CD4-positive, alpha-beta T cell treated with Interleukin-1 beta for 1 hour (primary cell): ENCODE measurements at regions not wholly inside any gene's neighbourhood (a gene's known extent, or its start where the extent isn't known, plus 50 kb on each side); places are given as distances from the start of the nearest gene placed in this dataset.

Experiments
- DNase-seq, 2 donors: peaks; one replicate each; pipeline ENCODE4 v3.0.0-alpha.2; 2020 to 2022

DNA sequence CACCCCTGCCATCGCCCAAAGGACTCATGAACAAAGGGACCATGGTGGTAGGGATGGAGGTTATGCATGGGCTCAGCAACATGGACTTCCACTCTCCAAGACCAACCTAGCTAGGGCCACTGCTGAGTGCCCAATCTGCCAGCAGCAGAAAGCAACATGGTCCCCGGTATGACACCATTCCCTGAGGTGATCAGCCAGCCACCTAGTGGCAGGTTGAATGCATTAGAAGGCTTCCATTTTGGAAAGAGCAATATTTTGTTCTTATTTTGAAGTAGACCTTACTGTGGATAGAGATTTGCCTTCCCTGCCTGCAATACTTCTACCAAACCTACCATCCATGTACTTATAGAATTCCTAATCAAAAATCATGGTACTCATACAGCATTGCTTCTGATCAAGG lies 99.8 kb downstream of the METTL4 start:
- DNase-seq, result no peak

DNA sequence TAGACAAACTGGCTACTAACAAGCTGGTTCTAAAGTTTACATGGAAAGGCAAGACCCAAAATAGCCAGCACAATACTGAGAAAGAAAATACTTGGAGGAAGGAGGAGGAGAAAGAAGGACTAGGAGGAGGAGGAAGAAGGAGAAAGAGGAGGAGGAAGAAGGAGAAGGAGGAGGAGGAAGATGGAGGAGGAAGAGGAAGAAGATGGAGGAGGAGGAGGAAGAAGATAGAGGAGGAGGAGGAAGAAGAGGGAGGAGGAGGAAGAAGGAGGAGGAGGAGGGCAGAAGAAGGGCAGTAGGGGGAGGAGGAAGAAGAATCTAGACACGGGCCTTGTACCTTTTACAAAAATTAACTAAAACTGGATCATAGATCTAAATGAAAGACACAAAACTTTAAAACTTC lies 92.6 kb downstream of the METTL4 start:
- DNase-seq, result no peak

DNA sequence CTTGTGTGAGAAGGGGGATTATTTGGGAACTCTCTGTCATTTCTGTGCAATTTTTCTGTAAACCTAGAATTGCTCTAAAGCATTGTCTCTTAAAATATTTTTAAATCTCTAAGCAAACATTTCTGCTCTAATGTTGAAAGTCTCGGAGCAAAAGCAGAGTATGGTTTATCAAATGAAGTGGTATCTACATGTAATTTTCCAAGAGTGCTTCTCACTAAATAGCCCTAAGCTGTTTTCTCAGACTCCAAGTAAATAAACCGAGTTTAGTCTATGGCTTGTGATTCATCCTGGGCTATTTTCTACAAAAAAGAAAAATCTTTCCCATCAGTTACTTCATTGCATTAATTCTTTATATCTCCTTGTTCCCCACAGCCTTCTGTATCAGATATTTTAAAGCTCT lies 90.8 kb downstream of the METTL4 start:
- DNase-seq, result no peak

DNA sequence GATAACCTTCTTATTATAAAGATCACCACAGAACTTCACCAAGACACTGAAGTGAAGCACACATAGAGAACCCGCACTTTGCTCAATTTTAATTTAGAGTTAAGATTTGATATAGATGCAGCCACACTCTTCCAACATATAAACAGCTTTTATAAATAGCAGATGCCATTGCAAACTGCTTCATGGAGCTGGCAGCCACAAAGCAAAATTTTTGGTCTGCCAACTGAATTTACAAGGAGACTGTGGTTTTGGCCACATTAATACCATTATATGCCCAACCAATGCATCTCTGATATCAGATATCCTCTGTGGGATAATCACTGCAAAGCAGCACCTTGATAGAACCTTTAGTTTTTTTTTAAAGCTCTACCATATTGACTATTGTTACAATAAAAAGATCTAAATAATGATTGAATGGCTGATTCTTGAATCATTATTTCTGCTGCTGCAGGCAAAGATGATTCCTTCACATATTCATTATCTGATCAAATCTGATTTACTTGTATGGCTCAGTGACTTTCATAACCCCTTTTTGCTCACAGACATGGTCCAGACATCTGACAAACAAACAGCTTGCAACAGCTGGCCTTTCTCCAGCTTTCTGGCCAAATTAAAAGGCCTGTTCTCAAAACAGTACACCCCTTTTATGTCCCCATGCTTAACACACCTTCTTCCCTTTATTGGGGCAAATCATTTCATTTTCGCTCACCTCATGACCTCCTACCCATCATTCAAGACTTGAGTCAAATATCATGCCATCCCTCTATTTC lies 88.4 kb downstream of the METTL4 start:
- no peak for DNase-seq

DNA sequence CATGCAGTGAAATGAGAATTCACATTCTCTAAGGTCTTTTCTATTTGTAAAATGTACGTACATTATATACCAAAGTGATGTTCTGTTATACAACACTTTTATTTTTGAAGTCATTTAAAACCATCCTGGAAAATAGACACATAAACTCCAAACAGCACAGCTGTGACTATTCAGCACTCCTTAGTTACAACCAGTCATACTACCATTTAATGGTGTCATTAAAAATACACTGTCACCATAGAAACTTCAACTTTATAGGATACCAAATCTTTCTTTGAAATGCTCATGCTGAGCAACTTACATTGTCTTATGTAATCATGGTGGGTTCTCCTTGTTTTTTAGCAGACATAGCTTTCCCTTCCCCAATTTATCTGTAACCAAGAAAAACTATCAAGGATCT lies 85.3 kb downstream of the METTL4 start:
- no peak for DNase-seq

DNA sequence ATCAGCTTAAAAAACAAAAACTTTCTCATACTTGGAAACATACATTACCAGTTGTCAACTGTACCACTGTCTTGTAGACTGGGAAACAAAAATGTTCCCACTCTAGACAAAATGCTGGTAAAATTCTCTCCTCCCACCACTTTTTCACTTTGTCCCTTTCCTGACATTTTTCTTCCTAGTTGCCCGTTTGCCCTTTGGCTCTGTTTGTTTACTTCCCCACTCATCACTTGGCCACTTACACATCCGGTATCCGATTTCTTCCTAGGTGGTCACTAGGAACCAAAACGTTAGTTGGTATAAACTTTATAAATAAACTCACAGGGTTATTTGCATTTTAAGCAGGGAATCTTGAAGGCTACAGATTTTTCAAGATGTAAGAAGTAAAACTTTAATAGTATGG lies 84.9 kb downstream of the METTL4 start:
- DNase-seq, result no peak
